H9 (cell line): ENCODE measurements at regions not wholly inside any gene's neighbourhood (a gene's known extent, or its start where the extent isn't known, plus 50 kb on each side); places are given as distances from the start of the nearest gene placed in this dataset.

Source experiments
- DNase-seq: peaks from one replicate; pipeline ENCODE4 v3.0.0-alpha.2; 2017
- H2AFZ ChIP-seq: one replicate; pipeline ENCODE4 v1.6.1; 2013; ENCODE audit warnings: mild to moderate bottlenecking, low read length, control low read depth, moderate library complexity
- H2AK5ac ChIP-seq: 2 replicates; pipeline ENCODE4 v1.6.1; 2013; ENCODE audit warnings: low read length, control low read depth, mixed read lengths; ENCODE audit not compliant: insufficient read length
- H2BK120ac ChIP-seq: one replicate; pipeline ENCODE4 v1.6.1; 2013; ENCODE audit warnings: low read depth, mild to moderate bottlenecking, low read length, control low read depth, inconsistent platforms; ENCODE audit not compliant: poor library complexity, severe bottlenecking
- H2BK12ac ChIP-seq: 2 replicates; pipeline ENCODE4 v1.6.1; 2013; ENCODE audit warnings: low read length, control low read depth, mixed read lengths, low read depth; ENCODE audit not compliant: insufficient read length
- H2BK15ac ChIP-seq: 2 replicates; pipeline ENCODE4 v1.6.1; 2013; ENCODE audit warnings: low read depth, low read length, control low read depth
- H2BK20ac ChIP-seq: one replicate; pipeline ENCODE4 v1.6.1; 2013; ENCODE audit warnings: low read depth, mild to moderate bottlenecking, low read length, control low read depth, inconsistent platforms; ENCODE audit not compliant: poor library complexity, severe bottlenecking
- H2BK5ac ChIP-seq: 2 replicates; pipeline ENCODE4 v1.6.1; 2013; ENCODE audit warnings: low read length, control low read depth, mixed read lengths; ENCODE audit not compliant: insufficient read length
- H3K14ac ChIP-seq: 2 replicates; pipeline ENCODE4 v1.6.1; 2013; ENCODE audit warnings: low read length, control low read depth; ENCODE audit not compliant: insufficient read depth
- H3K18ac ChIP-seq: 2 replicates; pipeline ENCODE4 v1.6.1; 2013; ENCODE audit warnings: low read depth, mild to moderate bottlenecking, mixed read lengths, low read length, control low read depth; ENCODE audit not compliant: insufficient read length
- H3K23ac ChIP-seq: 2 replicates; pipeline ENCODE4 v1.6.1; 2013; ENCODE audit warnings: low read length, control low read depth, mixed read lengths, low read depth; ENCODE audit not compliant: insufficient read length
- H3K23me2 ChIP-seq: 2 replicates; pipeline ENCODE4 v1.6.1; 2013; ENCODE audit warnings: low read depth, mild to moderate bottlenecking, mixed read lengths, low read length, control low read depth; ENCODE audit not compliant: insufficient read length, poor library complexity, severe bottlenecking
- H3K27ac ChIP-seq: 2 replicates; pipeline ENCODE4 v1.5.1; 2013; ENCODE audit warnings: low read length, control low read depth, mixed read lengths, low read depth; ENCODE audit not compliant: insufficient read length
- H3K27me3 ChIP-seq: 2 replicates; pipeline ENCODE4 v1.6.1; 2013; ENCODE audit warnings: low read length, control low read depth, inconsistent platforms; ENCODE audit not compliant: insufficient read depth
- H3K4ac ChIP-seq: 2 replicates; pipeline ENCODE4 v1.6.1; 2013; ENCODE audit warnings: low read depth, mild to moderate bottlenecking, control low read depth, inconsistent platforms, low read length, moderate library complexity
- H3K4me1 ChIP-seq: 2 replicates; pipeline ENCODE4 v1.6.1; 2013; ENCODE audit warnings: low read length, control low read depth, inconsistent platforms; ENCODE audit not compliant: insufficient read depth
- H3K4me2 ChIP-seq: 2 replicates; pipeline ENCODE4 v1.6.1; 2013; ENCODE audit warnings: low read length, control low read depth, mixed read lengths; ENCODE audit not compliant: insufficient read length, insufficient read depth
- H3K56ac ChIP-seq: 2 replicates; pipeline ENCODE4 v1.6.1; 2013; ENCODE audit warnings: low read depth, mild to moderate bottlenecking, mixed read lengths, low read length, control low read depth; ENCODE audit not compliant: insufficient read length
- H3K79me1 ChIP-seq: 2 replicates; pipeline ENCODE4 v1.6.1; 2013; ENCODE audit warnings: low read depth, mild to moderate bottlenecking, moderate library complexity, low read length, control low read depth, inconsistent platforms; ENCODE audit not compliant: insufficient read depth, poor library complexity, severe bottlenecking
- H3K79me2 ChIP-seq: 2 replicates; pipeline ENCODE4 v1.6.1; 2013; ENCODE audit warnings: low read length, control low read depth, inconsistent platforms; ENCODE audit not compliant: insufficient read depth
- H3K9ac ChIP-seq: 2 replicates; pipeline ENCODE4 v1.6.1; 2013; ENCODE audit warnings: low read length, control low read depth, mixed read lengths; ENCODE audit not compliant: insufficient read length; ENCODE audit errors: extremely low read depth
- H3K9me3 ChIP-seq: one replicate; pipeline ENCODE4 v1.6.1; 2013; ENCODE audit warnings: low read depth, low read length, inconsistent platforms; ENCODE audit not compliant: control insufficient read depth
- H3T11ph ChIP-seq: one replicate; pipeline ENCODE4 v1.6.1; 2013; ENCODE audit warnings: mild to moderate bottlenecking, low read length, control low read depth, inconsistent platforms
- H4K20me1 ChIP-seq: one replicate; pipeline ENCODE4 v1.6.1; 2013; ENCODE audit not compliant: control insufficient read depth, insufficient read length, insufficient read depth
- H4K5ac ChIP-seq: 2 replicates; pipeline ENCODE4 v1.6.1; 2013; ENCODE audit warnings: low read depth, mild to moderate bottlenecking, mixed read lengths, low read length, control low read depth; ENCODE audit not compliant: insufficient read length
- H4K8ac ChIP-seq: replicated peaks from 2 replicates; pipeline ENCODE4 v1.6.1; 2013; ENCODE audit warnings: low read length, control low read depth, mixed read lengths, low read depth; ENCODE audit not compliant: insufficient read length
- H4K91ac ChIP-seq: 2 replicates; pipeline ENCODE4 v1.6.1; 2013; ENCODE audit warnings: low read depth, mild to moderate bottlenecking, moderate library complexity, mixed read lengths, low read length, control low read depth; ENCODE audit not compliant: insufficient read length
- H3K27ac Mint-ChIP-seq, 3 experiments: 2 replicates in 2 of 3; 3 replicates in 1 of 3; pipeline ENCODE4 v1.8.0; 2020 to 2021; ENCODE audit warnings: mixed read lengths in 3 of 3, mild to moderate bottlenecking in 1 of 3, moderate library complexity in 1 of 3
- H3K27me3 Mint-ChIP-seq: 2 replicates; pipeline ENCODE4 v1.8.0; 2021; ENCODE audit warnings: low read depth, mild to moderate bottlenecking, moderate library complexity, mixed read lengths
- H3K36me3 Mint-ChIP-seq, 3 experiments: 2 replicates in 2 of 3; 3 replicates in 1 of 3; pipeline ENCODE4 v1.8.0; 2020 to 2021; ENCODE audit warnings: low read depth in 3 of 3, mixed read lengths in 3 of 3; ENCODE audit not compliant: insufficient read depth in 1 of 3
- H3K4me1 Mint-ChIP-seq, 2 experiments: 2 replicates each; pipeline ENCODE4 v1.8.0; 2020; ENCODE audit warnings: mixed read lengths in 2 of 2
- H3K4me3 Mint-ChIP-seq, 2 experiments: 2 replicates in 1 of 2; 3 replicates in 1 of 2; pipeline ENCODE4 v1.8.0; 2020 to 2021; ENCODE audit warnings: mild to moderate bottlenecking in 2 of 2, mixed read lengths in 2 of 2, moderate library complexity in 1 of 2
- H3K9me3 Mint-ChIP-seq, 2 experiments: 2 replicates in 1 of 2; 3 replicates in 1 of 2; pipeline ENCODE4 v1.8.0; 2020; ENCODE audit warnings: mild to moderate bottlenecking in 2 of 2, mixed read lengths in 2 of 2, moderate library complexity in 1 of 2
- WGBS: extraction: QIAGEN DNeasy Blood & Tissue Kit; methylation state at CpG from one replicate; pipeline ENCODE4 v1.1.7; 2013; ENCODE audit warnings: missing lambda C conversion rate, low lambda C conversion rate, mixed read lengths; ENCODE audit not compliant: insufficient read length; ENCODE audit errors: extremely low coverage; 5-methylcytosine and 5-hydroxymethylcytosine counted together
- TF ChIP-seq, protein P1 (sequence below): fragments of 200-600 bp; sonication (generic); conservative IDR thresholded peaks from 3 replicates; pipeline ENCODE4 v1.8.0; 2021; ENCODE audit warnings: antibody characterized with exemption, mild to moderate bottlenecking

DNA sequence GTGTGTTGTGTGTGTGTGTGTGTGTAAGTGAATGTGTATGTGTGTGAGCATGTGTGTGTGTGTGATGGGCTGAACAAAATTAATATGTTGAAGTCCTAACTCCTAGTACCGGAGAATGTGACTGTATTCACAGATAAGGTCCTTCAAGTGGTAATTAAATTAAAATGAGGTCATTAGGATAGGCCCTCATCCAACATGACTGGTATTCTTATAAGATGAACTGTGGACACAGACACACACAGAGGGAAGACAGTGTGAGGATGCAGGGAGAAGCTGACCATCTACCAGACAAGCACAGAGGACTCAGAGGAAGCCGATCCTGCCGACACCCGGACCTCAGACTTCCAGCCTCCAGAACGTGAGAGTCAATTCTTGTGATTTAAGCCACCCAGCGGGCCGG is 91.2 kb upstream of the PGBD5 start:
- H3K4me3 Mint-ChIP-seq = no peak overlapping the region; a peak in 1 of 5 replicates
- H3K4me1 Mint-ChIP-seq = peaks cover 46 to 56% of the 10 kb centered on the region in 2 experiments
- H4K8ac ChIP-seq = no peak overlapping the region

More for the DNA sequence above, 91.2 kb upstream of the PGBD5 start:
- Histone ChIP-seq H2BK15ac (no peak overlapping the region), H4K91ac (no peak overlapping the region), H2BK120ac (no peak overlapping the region), H4K5ac (no peak overlapping the region), H2BK20ac (no peak overlapping the region), H2BK12ac (no peak overlapping the region), H3K14ac (0 out of 2 replicates have a peak overlapping the region, but pooled peaks have one; percentile 21), H3K79me1 (no peaks in the 10 kb centered on the region), H3K4me2 (no peak overlapping the region), H3K56ac (no peak overlapping the region), H2BK5ac (no peak overlapping the region), H3K27ac (no peak overlapping the region), H4K20me1 (no peaks in the 10 kb centered on the region), H3K4ac (no peak overlapping the region), H3K79me2 (no peaks in the 10 kb centered on the region), H3K23ac (no peak overlapping the region), H3K23me2 (no peaks in the 10 kb centered on the region), H3T11ph (no peak overlapping the region), H3K4me1 (peaks cover 9% of the 10 kb centered on the region; the same call in 1 of the 2 replicates), H3K27me3 (no peaks in the 10 kb centered on the region), H3K9ac (no peak overlapping the region), H3K18ac (peak overlapping the region; percentile 3), H3K9me3 (no peaks in the 10 kb centered on the region), H2AK5ac (no peak overlapping the region), H2AFZ (no peak overlapping the region)
- Mint-ChIP-seq H3K27me3 (peaks cover 8% of the 10 kb centered on the region), H3K27ac (peak overlapping the region in 1 of 3 experiments; percentile 66; a peak in 1 of 7 replicates), H3K36me3 (peaks cover 0 to 4% (median 0%) of the 10 kb centered on the region in 3 experiments; a peak in 3 of 7 replicates), H3K9me3 (peaks cover 5 to 6% of the 10 kb centered on the region in 2 experiments; a peak in 3 of 5 replicates)
- no peak for DNase-seq
- TF ChIP-seq, protein P1, sequence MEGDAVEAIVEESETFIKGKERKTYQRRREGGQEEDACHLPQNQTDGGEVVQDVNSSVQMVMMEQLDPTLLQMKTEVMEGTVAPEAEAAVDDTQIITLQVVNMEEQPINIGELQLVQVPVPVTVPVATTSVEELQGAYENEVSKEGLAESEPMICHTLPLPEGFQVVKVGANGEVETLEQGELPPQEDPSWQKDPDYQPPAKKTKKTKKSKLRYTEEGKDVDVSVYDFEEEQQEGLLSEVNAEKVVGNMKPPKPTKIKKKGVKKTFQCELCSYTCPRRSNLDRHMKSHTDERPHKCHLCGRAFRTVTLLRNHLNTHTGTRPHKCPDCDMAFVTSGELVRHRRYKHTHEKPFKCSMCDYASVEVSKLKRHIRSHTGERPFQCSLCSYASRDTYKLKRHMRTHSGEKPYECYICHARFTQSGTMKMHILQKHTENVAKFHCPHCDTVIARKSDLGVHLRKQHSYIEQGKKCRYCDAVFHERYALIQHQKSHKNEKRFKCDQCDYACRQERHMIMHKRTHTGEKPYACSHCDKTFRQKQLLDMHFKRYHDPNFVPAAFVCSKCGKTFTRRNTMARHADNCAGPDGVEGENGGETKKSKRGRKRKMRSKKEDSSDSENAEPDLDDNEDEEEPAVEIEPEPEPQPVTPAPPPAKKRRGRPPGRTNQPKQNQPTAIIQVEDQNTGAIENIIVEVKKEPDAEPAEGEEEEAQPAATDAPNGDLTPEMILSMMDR = no peak
- WGBS = no CpG with 5 or more reads among the region's 7 CpGs
